H1 (cell line): ENCODE measurements at regions not wholly inside any gene's neighbourhood (a gene's known extent, or its start where the extent isn't known, plus 50 kb on each side); places are given as distances from the start of the nearest gene placed in this dataset.

Source experiments
- E2F6 ChIP-seq: IDR thresholded peaks from 2 replicates; pipeline ENCODE4 v1.6.1; 2012; ENCODE audit warnings: inconsistent platforms
- MAX ChIP-seq: IDR thresholded peaks from 2 replicates; pipeline ENCODE4 v1.6.1; 2012; ENCODE audit warnings: inconsistent platforms
- RXRA ChIP-seq: IDR thresholded peaks from 2 replicates; pipeline ENCODE4 v1.6.1; 2011; ENCODE audit warnings: low read depth, mild to moderate bottlenecking, low read length, moderate library complexity; ENCODE audit not compliant: insufficient read depth
- TF ChIP-seq, protein P1 (sequence below): IDR thresholded peaks from 2 replicates; pipeline ENCODE4 v1.6.1; 2011; ENCODE audit warnings: low read depth, mild to moderate bottlenecking, low read length; ENCODE audit not compliant: insufficient read depth

DNA sequence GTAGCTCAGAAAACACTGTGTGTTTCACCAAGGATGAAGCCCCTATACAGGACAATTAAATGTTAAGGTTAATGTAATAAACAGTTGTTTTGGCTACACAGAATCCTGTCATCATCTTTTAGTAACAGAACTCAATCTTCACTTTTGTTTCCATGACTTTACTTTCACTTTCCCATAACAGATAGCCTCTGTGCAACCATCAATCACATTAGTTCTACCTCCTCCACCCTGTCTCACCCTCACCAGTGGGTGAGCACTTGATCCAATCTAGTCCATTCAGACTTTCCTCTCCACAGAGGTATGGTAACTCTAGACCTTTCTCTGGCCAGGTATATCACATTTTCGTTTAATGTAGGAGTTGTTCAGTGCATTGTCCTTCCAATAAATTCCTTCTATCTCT lies 1018.5 kb downstream of the ADGRL2 start (continued):
- TF ChIP-seq MAX (no peak), RXRA (no peak), E2F6 (no peak)
- TF ChIP-seq, protein P1, sequence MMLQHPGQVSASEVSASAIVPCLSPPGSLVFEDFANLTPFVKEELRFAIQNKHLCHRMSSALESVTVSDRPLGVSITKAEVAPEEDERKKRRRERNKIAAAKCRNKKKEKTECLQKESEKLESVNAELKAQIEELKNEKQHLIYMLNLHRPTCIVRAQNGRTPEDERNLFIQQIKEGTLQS = no peak
